T-helper 17 cell (primary cell): ENCODE measurements at regions not wholly inside any gene's neighbourhood (a gene's known extent, or its start where the extent isn't known, plus 50 kb on each side); places are given as distances from the start of the nearest gene placed in this dataset.

ENCODE experiments used
- ATAC-seq: fragments of 150-1000 bp; cut with Tn5 transposase; 2 replicates; pipeline ENCODE4 v1.10.0; 2021; ENCODE audit warnings: mild to moderate bottlenecking, moderate library complexity
- DNase-seq, 3 donors: peaks; one replicate each; pipeline versions ENCODE4 v3.0.0 to v3.0.0-alpha.2; 2020 to 2021
- H3K9me3 ChIP-seq: one replicate; pipeline ENCODE4 v1.7.0; 2013; ENCODE audit warnings: low read length, mild to moderate bottlenecking; ENCODE audit not compliant: control insufficient read depth, poor library complexity, severe bottlenecking
- H3K27ac Mint-ChIP-seq: one replicate; pipeline ENCODE4 v1.8.0; 2022; ENCODE audit warnings: mild to moderate bottlenecking, moderate library complexity, mixed read lengths
- H3K27me3 Mint-ChIP-seq: one replicate; pipeline ENCODE4 v1.8.0; 2022; ENCODE audit warnings: mixed read lengths
- H3K36me3 Mint-ChIP-seq: one replicate; pipeline ENCODE4 v1.8.0; 2022; ENCODE audit warnings: low read depth, mixed read lengths
- H3K4me1 Mint-ChIP-seq: one replicate; pipeline ENCODE4 v1.8.0; 2022; ENCODE audit warnings: mild to moderate bottlenecking, mixed read lengths
- H3K4me3 Mint-ChIP-seq: one replicate; pipeline ENCODE4 v1.8.0; 2022; ENCODE audit warnings: mild to moderate bottlenecking, moderate library complexity, mixed read lengths

DNA sequence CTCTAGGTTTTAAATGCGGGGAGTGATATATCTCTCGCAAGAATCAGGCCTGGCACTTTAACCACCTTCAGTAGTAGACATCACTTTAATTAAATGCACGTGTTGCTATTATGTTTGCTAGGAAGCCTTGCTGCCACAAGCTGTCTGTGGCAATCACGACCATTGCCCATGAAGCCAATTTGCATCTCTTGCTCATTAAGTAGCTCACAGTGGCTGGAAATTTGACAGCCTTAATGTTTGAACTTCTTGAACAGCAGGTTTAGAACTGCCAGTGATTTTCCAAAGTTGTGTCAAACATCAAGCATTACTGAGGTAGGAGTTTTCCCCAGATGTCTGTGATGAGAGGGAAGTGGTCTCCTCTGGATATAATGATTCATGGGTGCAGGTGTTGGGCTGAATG, 642.3 kb upstream of the CPEB2 start:
- Mint-ChIP-seq H3K4me1 (no peaks in the 10 kb centered on the region), H3K4me3 (no peak overlapping the region), H3K27ac (no peak overlapping the region), H3K27me3 (no peaks in the 10 kb centered on the region), H3K36me3 (no peaks in the 10 kb centered on the region)
- no peaks in the 10 kb centered on the region for H3K9me3 ChIP-seq
- DNase-seq (no peak), ATAC-seq (no peak)

DNA sequence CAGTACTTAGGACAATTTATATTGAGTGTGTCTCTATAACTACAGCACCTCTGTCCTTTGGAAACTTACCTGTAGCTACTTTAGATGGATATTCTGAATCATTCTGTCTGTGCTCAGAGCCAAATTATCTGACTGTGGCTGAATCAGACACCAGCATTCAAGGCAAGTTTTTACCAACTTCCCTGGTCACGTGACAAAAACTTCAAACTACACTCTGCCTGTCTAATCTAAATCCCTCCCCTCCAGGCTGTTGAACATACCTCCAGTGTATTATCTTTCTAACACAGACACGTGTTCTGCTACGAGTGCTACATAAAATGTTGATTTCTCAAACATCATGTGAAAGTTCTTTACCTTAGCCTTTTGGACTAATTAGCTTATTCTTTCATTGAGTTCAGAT, 641.2 kb upstream of the CPEB2 start:
- Mint-ChIP-seq H3K27ac (no peak overlapping the region), H3K36me3 (no peaks in the 10 kb centered on the region), H3K27me3 (no peaks in the 10 kb centered on the region), H3K4me3 (no peak overlapping the region), H3K4me1 (no peaks in the 10 kb centered on the region)
- ATAC-seq (no peak), DNase-seq (no peak)
- no peaks in the 10 kb centered on the region for H3K9me3 ChIP-seq

DNA sequence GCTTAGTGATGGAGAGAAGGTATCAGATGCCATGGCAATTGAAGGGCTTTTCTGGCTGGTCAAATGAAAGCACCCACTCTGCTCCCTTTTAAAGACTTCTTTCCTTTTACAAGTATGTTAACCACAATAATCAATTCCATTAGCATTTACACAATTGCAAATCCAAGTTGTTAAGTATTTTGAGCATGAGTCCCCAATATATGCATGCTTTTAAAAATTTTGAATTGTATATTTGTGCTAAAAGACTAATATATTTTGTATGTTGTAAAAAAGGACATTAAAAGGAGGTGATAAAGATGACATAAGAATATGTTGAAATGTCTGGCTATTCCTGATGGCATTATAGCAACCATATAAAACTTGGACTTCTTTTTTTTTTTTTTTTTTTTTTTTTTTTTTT, 639.9 kb upstream of the CPEB2 start:
- H3K4me1 Mint-ChIP-seq = no peaks in the 10 kb centered on the region
- DNase-seq = no peak
- no peak overlapping the region for H3K4me3 Mint-ChIP-seq

DNA sequence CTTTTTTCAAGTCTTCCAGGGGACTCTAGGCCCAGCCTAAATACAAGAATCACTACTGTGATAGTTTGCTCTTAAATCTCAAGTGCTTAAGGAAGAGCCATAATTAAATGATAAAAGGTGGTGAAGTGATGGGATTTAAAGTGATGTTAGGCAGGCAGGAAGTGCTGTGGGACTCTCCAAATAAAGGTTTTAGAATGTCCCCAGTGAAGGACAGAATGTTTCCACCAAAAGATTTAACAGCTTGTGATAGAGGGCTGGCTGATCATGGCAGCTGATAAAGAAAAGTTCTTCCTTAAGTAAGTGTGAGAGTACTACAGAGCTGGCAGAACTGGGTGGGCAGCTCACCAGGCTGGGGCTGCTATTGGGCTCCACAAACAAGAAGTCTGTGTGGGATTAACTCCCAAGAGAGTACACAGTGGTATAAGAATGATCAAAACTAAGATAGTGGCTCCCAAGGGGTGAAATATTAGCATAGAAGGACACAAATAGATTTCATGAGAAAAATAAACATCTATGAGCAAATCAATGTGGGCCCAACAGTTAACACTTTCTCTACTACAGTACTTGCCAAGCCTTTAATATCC, 637.2 kb upstream of the CPEB2 start:
- no peak overlapping the region for H3K4me3 Mint-ChIP-seq
- H3K27ac Mint-ChIP-seq = no peak overlapping the region
- no peaks in the 10 kb centered on the region for H3K9me3 ChIP-seq
- H3K27me3 Mint-ChIP-seq = no peaks in the 10 kb centered on the region
- ATAC-seq (no peak), DNase-seq (no peak)
- H3K4me1 Mint-ChIP-seq = no peaks in the 10 kb centered on the region
- H3K36me3 Mint-ChIP-seq = no peaks in the 10 kb centered on the region

More for the DNA sequence above, 639.9 kb upstream of the CPEB2 start:
- no peak overlapping the region for H3K27ac Mint-ChIP-seq
- no peaks in the 10 kb centered on the region for H3K36me3 Mint-ChIP-seq
- no peaks in the 10 kb centered on the region for H3K27me3 Mint-ChIP-seq
- no peak for ATAC-seq
- no peaks in the 10 kb centered on the region for H3K9me3 ChIP-seq

DNA sequence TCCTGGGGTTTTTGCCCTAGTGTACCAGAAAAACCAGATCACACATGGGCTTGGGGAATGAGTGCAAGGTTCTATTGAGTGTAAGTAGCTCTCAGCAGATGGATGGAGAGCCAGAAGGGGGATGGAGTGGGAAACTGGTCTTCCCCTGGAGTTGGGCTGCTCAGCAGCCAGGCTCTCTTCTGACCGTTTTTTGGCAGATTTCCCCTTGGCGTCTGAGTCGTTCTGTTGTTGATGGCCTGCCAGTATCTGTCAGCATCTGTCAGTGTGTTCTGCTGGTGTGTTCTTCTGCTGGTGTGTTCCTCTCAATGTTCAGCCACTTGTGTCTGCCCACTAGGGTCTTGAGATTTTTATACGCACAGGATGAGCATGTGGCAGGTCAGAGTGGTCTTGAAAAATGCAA, 633.9 kb upstream of the CPEB2 start:
- ATAC-seq = no peak

DNA sequence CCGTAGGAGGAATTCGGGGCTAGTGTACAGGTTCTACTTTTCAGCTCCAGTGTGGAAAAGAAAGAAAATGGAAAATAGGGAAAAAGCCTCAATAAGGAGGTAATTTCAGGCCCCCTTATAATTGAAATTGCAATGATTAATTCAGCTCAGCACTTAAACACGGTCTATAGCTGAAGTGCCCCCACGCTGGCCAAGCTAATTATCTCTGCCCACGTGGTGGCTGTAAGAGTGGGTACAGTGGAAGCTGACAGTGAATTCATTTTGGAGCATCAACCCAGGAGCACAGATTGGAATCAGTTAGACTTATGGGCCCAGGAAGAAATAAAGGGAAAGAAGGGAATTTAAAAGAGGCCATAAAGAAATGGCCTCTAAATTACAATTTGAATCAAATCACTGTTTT, 631.1 kb upstream of the CPEB2 start:
- no peaks in the 10 kb centered on the region for H3K4me1 Mint-ChIP-seq
- ATAC-seq (no peak), DNase-seq (no peak)
- H3K9me3 ChIP-seq = no peaks in the 10 kb centered on the region
- H3K27ac Mint-ChIP-seq = no peak overlapping the region
- H3K4me3 Mint-ChIP-seq = no peak overlapping the region
- H3K36me3 Mint-ChIP-seq = no peaks in the 10 kb centered on the region
- H3K27me3 Mint-ChIP-seq = no peaks in the 10 kb centered on the region

More for the DNA sequence above, 633.9 kb upstream of the CPEB2 start:
- H3K4me3 Mint-ChIP-seq = no peak overlapping the region
- H3K4me1 Mint-ChIP-seq = no peaks in the 10 kb centered on the region
- no peaks in the 10 kb centered on the region for H3K9me3 ChIP-seq
- no peak overlapping the region for H3K27ac Mint-ChIP-seq
- no peak for DNase-seq
- H3K36me3 Mint-ChIP-seq = no peaks in the 10 kb centered on the region
- H3K27me3 Mint-ChIP-seq = no peaks in the 10 kb centered on the region

DNA sequence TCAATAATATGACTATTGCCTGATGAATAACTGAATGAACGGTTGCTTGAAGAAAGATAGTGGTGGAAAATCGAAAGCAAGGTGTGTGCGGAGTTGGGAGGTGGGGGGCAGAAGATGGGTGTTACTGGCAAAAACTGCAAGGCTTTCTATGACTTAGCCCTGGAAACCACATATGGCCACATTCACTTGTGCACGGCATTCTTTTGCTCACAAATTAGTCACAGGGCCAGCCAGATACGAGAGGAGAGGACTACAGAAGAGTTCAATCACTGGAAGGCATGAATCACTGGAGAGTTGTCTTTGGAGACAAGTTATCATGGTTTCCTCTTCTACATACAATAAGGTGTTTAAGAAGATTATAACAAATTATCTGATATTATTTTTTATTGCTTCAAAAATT, 626.5 kb upstream of the CPEB2 start:
- Mint-ChIP-seq H3K27ac (no peak overlapping the region), H3K36me3 (no peaks in the 10 kb centered on the region), H3K4me3 (no peak overlapping the region), H3K4me1 (no peaks in the 10 kb centered on the region), H3K27me3 (no peaks in the 10 kb centered on the region)
- no peak for DNase-seq
- H3K9me3 ChIP-seq = no peaks in the 10 kb centered on the region
- no peak for ATAC-seq

DNA sequence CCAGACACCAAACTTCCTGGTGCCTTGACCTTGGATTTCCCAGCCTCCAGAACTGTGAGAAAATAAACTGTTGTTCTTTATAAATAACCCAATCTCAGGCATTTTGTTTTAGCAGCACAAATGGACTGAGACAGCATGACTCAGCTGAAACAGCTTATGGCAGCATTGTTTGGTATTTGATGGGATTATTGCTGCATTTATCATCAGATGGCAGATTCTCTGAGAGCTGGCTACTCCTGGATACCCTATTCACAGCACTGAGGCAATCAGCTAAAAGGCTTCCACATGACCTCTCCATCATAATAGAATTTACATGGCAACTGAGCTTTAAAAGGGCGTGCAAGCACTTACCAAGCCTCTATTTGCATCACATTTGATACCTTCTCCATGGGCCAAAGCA, 623.1 kb upstream of the CPEB2 start:
- Mint-ChIP-seq H3K4me1 (no peaks in the 10 kb centered on the region), H3K27me3 (no peaks in the 10 kb centered on the region), H3K27ac (no peak overlapping the region), H3K4me3 (no peak overlapping the region), H3K36me3 (no peaks in the 10 kb centered on the region)
- DNase-seq (no peak), ATAC-seq (no peak)
- no peaks in the 10 kb centered on the region for H3K9me3 ChIP-seq

DNA sequence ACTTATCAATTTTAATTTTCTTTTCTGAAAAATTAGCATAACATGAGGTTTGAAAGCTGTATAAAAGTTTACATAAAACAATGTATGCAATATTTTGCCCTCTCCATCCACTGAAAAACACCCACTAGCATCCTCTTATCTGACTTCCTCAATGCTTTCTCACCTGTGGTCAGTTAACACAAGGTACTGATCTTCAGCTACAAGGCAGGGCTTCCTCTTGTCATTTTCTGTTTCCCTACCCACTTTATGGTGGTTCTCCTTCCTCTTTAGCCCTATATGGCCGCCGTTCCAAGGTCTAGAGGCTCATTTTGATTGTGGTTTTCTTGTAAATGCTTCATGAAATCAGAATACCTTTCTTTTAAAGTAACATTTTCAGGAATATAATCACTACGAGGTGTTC, 618.6 kb upstream of the CPEB2 start:
- H3K9me3 ChIP-seq = no peaks in the 10 kb centered on the region
- H3K4me1 Mint-ChIP-seq = peaks cover 2% of the 10 kb centered on the region
- H3K36me3 Mint-ChIP-seq = no peaks in the 10 kb centered on the region
- H3K4me3 Mint-ChIP-seq = no peak overlapping the region
- ATAC-seq = no peak
- H3K27me3 Mint-ChIP-seq = no peaks in the 10 kb centered on the region
- no peak for DNase-seq
- H3K27ac Mint-ChIP-seq = no peak overlapping the region

DNA sequence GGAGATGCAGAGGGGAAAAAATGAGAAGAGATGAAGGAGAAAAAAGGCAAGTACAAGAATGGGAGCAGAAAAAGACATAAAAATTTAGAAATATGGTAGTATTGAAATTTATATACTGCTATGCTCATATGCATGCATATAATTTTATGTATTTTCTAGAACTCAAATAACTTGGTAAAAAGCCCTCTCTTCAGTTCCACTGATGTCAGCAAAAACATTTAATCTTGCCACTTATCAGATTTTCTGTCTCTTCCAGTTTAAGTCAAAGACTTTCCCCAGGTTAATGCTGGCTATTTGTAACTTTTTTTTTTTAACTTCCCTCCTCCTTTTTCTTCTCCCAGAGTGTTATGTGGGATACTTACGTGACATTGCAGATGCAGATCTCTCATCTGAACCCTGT, 617.5 kb upstream of the CPEB2 start:
- Mint-ChIP-seq H3K4me3 (no peak overlapping the region), H3K4me1 (peaks cover 2% of the 10 kb centered on the region), H3K36me3 (no peaks in the 10 kb centered on the region), H3K27ac (no peak overlapping the region), H3K27me3 (no peaks in the 10 kb centered on the region)
- no peaks in the 10 kb centered on the region for H3K9me3 ChIP-seq
- ATAC-seq = no peak
- no peak for DNase-seq

DNA sequence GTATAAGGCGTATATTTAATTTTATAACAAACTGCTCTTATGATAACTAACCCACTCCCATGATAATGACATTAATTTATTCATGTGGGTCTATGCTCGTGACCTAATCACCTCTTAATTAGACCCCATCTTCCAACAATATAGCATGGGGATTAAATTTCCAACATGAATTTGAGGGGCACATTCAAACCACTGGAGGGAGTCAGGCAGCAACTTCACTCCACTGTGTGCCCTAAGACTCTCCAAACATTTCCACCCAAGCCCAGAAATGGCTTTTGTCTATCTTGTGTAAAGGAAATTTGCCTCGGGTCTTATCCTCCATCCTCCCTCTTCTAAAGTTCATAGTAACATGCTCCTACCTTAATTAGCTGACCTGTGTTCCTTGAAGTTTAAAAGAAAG, 616.1 kb upstream of the CPEB2 start:
- Mint-ChIP-seq H3K27ac (no peak overlapping the region), H3K36me3 (no peaks in the 10 kb centered on the region), H3K27me3 (no peaks in the 10 kb centered on the region), H3K4me3 (no peak overlapping the region), H3K4me1 (peaks cover 2% of the 10 kb centered on the region)
- no peaks in the 10 kb centered on the region for H3K9me3 ChIP-seq
- ATAC-seq (no peak), DNase-seq (no peak)

DNA sequence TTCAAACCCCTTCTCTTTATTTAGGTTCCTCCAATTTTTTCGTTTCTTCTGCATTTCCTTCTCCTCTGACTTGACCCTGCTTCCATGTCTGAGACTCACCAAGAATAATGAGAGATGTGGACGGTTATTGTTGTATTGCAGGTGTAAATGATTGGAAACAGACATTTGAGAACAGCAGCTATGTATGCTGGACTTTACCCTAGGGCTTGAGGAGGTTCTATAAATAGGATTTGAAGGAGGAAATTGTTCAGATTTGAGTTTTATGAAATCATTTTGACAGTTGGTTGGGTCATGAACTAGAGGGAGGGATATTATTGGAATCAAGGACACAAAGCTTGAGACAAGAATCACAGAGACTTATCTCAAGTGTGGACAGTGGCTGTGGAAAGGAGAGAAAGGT, 614.6 kb upstream of the CPEB2 start:
- no peaks in the 10 kb centered on the region for H3K27me3 Mint-ChIP-seq
- H3K9me3 ChIP-seq = no peaks in the 10 kb centered on the region
- no peak for DNase-seq
- no peak overlapping the region for H3K27ac Mint-ChIP-seq
- peaks cover 2% of the 10 kb centered on the region for H3K4me1 Mint-ChIP-seq
- no peak overlapping the region for H3K4me3 Mint-ChIP-seq
- no peak for ATAC-seq
- H3K36me3 Mint-ChIP-seq = no peaks in the 10 kb centered on the region

DNA sequence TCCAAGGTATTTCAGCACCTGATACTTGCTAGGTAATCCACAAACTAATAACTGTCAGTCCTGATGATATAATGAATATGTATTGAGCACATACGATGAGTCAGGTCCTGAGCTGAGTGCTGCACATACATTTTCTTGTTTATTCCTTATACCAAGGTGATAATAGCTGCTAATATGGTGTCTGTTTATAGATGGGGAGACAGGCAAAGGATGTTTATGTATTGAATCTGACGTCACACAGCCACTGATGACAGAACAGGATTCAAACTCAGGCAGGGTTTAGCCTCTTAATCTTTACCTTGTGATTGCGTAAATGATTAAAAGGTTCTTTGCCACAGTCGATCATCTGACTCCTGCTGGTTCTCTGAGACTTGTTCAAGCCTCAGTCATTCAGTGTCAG, 609.9 kb upstream of the CPEB2 start:
- no peaks in the 10 kb centered on the region for H3K36me3 Mint-ChIP-seq
- H3K4me1 Mint-ChIP-seq = no peaks in the 10 kb centered on the region
- H3K4me3 Mint-ChIP-seq = no peak overlapping the region
- H3K9me3 ChIP-seq = no peaks in the 10 kb centered on the region
- H3K27me3 Mint-ChIP-seq = no peaks in the 10 kb centered on the region
- DNase-seq = no peak
- no peak overlapping the region for H3K27ac Mint-ChIP-seq
- no peak for ATAC-seq

DNA sequence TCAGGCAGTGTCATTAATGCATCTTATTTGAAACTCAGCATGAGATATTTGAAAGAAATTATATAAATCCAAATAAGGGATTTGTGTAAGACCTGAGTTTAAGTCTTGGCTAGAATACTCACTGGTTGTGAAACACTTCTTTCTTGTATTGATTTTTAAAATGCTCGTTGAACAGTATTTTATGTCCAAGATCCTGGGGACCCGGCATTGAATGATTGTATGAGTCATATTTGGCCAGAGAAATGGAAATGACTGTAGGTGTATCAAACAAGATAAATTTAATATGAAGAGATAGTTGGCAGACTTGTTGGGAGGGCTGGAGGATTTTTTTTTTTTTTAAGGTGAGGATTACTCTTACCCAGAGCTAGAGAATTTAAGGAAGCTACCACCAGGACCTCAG, 606.1 kb upstream of the CPEB2 start:
- Mint-ChIP-seq H3K27ac (no peak overlapping the region), H3K36me3 (no peaks in the 10 kb centered on the region), H3K4me3 (no peak overlapping the region), H3K4me1 (no peaks in the 10 kb centered on the region), H3K27me3 (no peaks in the 10 kb centered on the region)
- no peak for DNase-seq
- ATAC-seq = no peak
- no peaks in the 10 kb centered on the region for H3K9me3 ChIP-seq

DNA sequence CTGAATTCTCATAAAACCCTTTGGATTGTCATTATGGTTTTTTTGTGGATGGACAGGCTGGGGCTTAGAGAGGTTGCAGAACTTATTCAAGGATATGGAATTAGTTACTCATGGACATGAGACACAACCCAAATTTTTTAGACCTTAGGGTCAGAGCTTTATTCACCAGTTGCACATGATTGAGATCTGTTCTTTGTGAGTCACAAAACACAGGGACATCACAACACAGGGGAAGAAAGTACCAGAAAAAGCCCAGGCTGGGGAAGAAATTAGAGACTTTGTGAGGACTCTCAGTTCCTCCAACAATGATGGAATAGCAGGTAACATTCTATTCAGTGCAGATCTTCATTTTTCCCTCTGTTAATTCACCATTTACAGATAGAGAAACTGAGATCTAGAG, 602.4 kb upstream of the CPEB2 start:
- Mint-ChIP-seq H3K4me1 (no peaks in the 10 kb centered on the region), H3K27ac (no peak overlapping the region), H3K4me3 (no peak overlapping the region), H3K27me3 (no peaks in the 10 kb centered on the region), H3K36me3 (no peaks in the 10 kb centered on the region)
- DNase-seq (no peak), ATAC-seq (no peak)
- no peaks in the 10 kb centered on the region for H3K9me3 ChIP-seq
